Parathyroid adenoma (tissue), 2 donors: ENCODE measurements at regions not wholly inside any gene's neighbourhood (a gene's known extent, or its start where the extent isn't known, plus 50 kb on each side); places are given as distances from the start of the nearest gene placed in this dataset.

Experiments
- H2AFZ ChIP-seq: fragments of 300-600 bp; sonication (generic); one replicate; pipeline ENCODE4 v1.7.0; 2017; ENCODE audit warnings: antibody characterized with exemption, mild to moderate bottlenecking
- H3K27ac ChIP-seq: fragments of 300-600 bp; sonication (generic); one replicate; pipeline ENCODE4 v1.7.0; 2017
- H3K27me3 ChIP-seq: fragments of 300-600 bp; sonication (generic); one replicate; pipeline ENCODE4 v1.7.0; 2017; ENCODE audit warnings: low read length; ENCODE audit not compliant: control insufficient read depth, insufficient read depth
- H3K36me3 ChIP-seq: fragments of 300-600 bp; sonication (generic); one replicate; pipeline ENCODE4 v1.7.0; 2017; ENCODE audit warnings: low read length; ENCODE audit not compliant: control insufficient read depth, insufficient read depth
- H3K4me1 ChIP-seq: fragments of 300-600 bp; sonication (generic); one replicate; pipeline ENCODE4 v1.7.0; 2017; ENCODE audit warnings: control low read depth
- H3K4me2 ChIP-seq: fragments of 300-600 bp; sonication (generic); one replicate; pipeline ENCODE4 v1.7.0; 2017; ENCODE audit warnings: low read length
- H3K4me3 ChIP-seq: fragments of 300-600 bp; sonication (generic); one replicate; pipeline ENCODE4 v1.7.0; 2017; ENCODE audit warnings: low read depth, low read length
- H3K79me2 ChIP-seq: fragments of 300-600 bp; sonication (generic); one replicate; pipeline ENCODE4 v1.7.0; 2017; ENCODE audit warnings: control low read depth
- H3K9ac ChIP-seq: fragments of 300-600 bp; sonication (generic); one replicate; pipeline ENCODE4 v1.7.0; 2017; ENCODE audit warnings: mild to moderate bottlenecking
- H3K9me3 ChIP-seq: fragments of 300-600 bp; sonication (generic); one replicate; pipeline ENCODE4 v1.7.0; 2017; ENCODE audit warnings: low read length; ENCODE audit not compliant: control insufficient read depth
- CTCF ChIP-seq: fragments of 300-600 bp; sonication (generic); IDR thresholded peaks from one replicate; pipeline ENCODE4 v1.7.0; 2017; ENCODE audit warnings: antibody characterized with exemption, mild to moderate bottlenecking
- donor health status: primary hyperparathyroidism.

- Histone ChIP-seq H3K4me1 (peaks cover 10% of the 10 kb centered on the region), H3K4me3 (no peak overlapping the region), H3K27ac (no peak overlapping the region), H3K27me3 (no peaks in the 10 kb centered on the region), H2AFZ (no peak overlapping the region), H3K36me3 (no peaks in the 10 kb centered on the region), H3K4me2 (peak overlapping the region; percentile 7), H3K9me3 (no peaks in the 10 kb centered on the region), H3K79me2 (no peaks in the 10 kb centered on the region), H3K9ac (no peak overlapping the region)
- peak; percentile 28 for TF ChIP-seq CTCF
Measured at GRCh38 chr10:121662945-121663917, 65.0 kb upstream of the FGFR2 start.

GRCh38 chr10:121662531-121662930, 64.3 kb upstream of the FGFR2 start:
- no peak overlapping the region for H3K9ac ChIP-seq
- H3K4me3 ChIP-seq, result no peak overlapping the region
- TF ChIP-seq CTCF, result no peak
- no peak overlapping the region for H3K27ac ChIP-seq
- H3K9me3 ChIP-seq, result no peaks in the 10 kb centered on the region
- H3K36me3 ChIP-seq, result no peaks in the 10 kb centered on the region
- H2AFZ ChIP-seq, result no peak overlapping the region
- peaks cover 4% of the 10 kb centered on the region for H3K4me1 ChIP-seq
- H3K79me2 ChIP-seq, result no peaks in the 10 kb centered on the region
- no peak overlapping the region for H3K4me2 ChIP-seq
- H3K27me3 ChIP-seq, result no peaks in the 10 kb centered on the region

DNA sequence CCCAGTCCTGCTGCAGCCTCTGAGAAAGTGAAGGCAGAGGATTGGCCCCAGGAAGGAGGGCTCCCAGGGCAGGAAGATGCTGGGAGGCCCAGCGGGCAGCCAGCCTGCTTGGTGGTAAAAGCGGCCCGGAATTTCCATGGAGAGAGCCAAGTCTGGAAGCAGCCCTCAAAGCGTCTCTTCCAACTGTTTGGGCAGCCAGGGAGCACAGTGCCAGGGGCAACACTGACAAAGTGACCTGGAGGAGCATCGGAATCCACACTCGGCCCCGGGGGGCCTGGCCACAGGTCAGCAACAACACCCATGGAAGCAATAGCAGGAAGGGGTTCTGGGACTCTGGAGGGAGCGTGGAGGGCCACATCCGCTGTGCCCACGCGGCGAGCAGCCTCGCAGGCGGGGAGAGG, 63.2 kb upstream of the FGFR2 start:
- Histone ChIP-seq H3K27ac (no peak overlapping the region), H3K9me3 (no peaks in the 10 kb centered on the region), H3K4me1 (peaks cover 4% of the 10 kb centered on the region), H3K79me2 (no peaks in the 10 kb centered on the region), H3K36me3 (no peaks in the 10 kb centered on the region), H3K4me2 (no peak overlapping the region), H3K4me3 (no peak overlapping the region), H2AFZ (no peak overlapping the region), H3K9ac (no peak overlapping the region), H3K27me3 (no peaks in the 10 kb centered on the region)
- no peak for TF ChIP-seq CTCF

GRCh38 chr10:121659236-121659635, 61.0 kb upstream of the FGFR2 start:
- no peak for TF ChIP-seq CTCF
- H3K9ac ChIP-seq, result no peak overlapping the region
- no peak overlapping the region for H2AFZ ChIP-seq
- no peaks in the 10 kb centered on the region for H3K36me3 ChIP-seq
- no peak overlapping the region for H3K4me2 ChIP-seq
- no peaks in the 10 kb centered on the region for H3K9me3 ChIP-seq
- no peak overlapping the region for H3K4me3 ChIP-seq
- H3K27ac ChIP-seq, result no peak overlapping the region
- H3K4me1 ChIP-seq, result peaks cover 4% of the 10 kb centered on the region
- H3K27me3 ChIP-seq, result no peaks in the 10 kb centered on the region
- H3K79me2 ChIP-seq, result no peaks in the 10 kb centered on the region

- Histone ChIP-seq H2AFZ (no peak overlapping the region), H3K36me3 (no peaks in the 10 kb centered on the region), H3K9me3 (no peaks in the 10 kb centered on the region), H3K4me2 (no peak overlapping the region), H3K4me3 (no peak overlapping the region), H3K27ac (no peak overlapping the region), H3K9ac (no peak overlapping the region), H3K27me3 (no peaks in the 10 kb centered on the region), H3K4me1 (peaks cover 3% of the 10 kb centered on the region), H3K79me2 (no peaks in the 10 kb centered on the region)
- no peak for TF ChIP-seq CTCF
Measured at GRCh38 chr10:121658611-121659010, 60.4 kb upstream of the FGFR2 start.
